GM10266 (cell line): ENCODE measurements at regions not wholly inside any gene's neighbourhood (a gene's known extent, or its start where the extent isn't known, plus 50 kb on each side); places are given as distances from the start of the nearest gene placed in this dataset.

Experiments
- DNase-seq: peaks from one replicate; pipeline ENCODE4 v3.0.0; 2012; ENCODE audit errors: extremely low spot score
- TF ChIP-seq, protein P1 (sequence below): IDR thresholded peaks from 2 replicates; pipeline ENCODE4 v1.5.1; 2012; ENCODE audit warnings: mild to moderate bottlenecking, low read depth; ENCODE audit not compliant: control insufficient read depth, insufficient read depth; ENCODE audit errors: missing control alignments

DNA sequence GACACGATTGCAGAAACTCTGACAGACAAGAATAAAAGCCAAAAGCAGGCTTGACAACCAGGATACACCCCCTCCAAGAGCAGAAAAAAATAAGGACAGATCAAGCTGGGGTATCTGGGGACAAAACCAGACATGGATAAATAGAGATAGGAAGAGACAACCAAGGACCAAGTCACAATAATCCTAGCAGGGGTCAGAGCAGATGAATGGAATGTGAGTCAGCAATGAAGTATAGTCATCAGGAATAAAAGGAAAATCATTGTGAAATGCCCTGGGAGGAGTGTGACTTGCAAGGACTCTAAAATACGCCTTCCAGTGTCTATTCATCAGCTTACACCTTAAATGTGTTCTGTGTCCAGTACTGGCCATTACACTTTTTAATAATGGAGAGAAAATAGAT is 206.8 kb downstream of the CAAP1 start:
- TF ChIP-seq, protein P1, sequence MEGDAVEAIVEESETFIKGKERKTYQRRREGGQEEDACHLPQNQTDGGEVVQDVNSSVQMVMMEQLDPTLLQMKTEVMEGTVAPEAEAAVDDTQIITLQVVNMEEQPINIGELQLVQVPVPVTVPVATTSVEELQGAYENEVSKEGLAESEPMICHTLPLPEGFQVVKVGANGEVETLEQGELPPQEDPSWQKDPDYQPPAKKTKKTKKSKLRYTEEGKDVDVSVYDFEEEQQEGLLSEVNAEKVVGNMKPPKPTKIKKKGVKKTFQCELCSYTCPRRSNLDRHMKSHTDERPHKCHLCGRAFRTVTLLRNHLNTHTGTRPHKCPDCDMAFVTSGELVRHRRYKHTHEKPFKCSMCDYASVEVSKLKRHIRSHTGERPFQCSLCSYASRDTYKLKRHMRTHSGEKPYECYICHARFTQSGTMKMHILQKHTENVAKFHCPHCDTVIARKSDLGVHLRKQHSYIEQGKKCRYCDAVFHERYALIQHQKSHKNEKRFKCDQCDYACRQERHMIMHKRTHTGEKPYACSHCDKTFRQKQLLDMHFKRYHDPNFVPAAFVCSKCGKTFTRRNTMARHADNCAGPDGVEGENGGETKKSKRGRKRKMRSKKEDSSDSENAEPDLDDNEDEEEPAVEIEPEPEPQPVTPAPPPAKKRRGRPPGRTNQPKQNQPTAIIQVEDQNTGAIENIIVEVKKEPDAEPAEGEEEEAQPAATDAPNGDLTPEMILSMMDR = no peak
- no peak for DNase-seq

DNA sequence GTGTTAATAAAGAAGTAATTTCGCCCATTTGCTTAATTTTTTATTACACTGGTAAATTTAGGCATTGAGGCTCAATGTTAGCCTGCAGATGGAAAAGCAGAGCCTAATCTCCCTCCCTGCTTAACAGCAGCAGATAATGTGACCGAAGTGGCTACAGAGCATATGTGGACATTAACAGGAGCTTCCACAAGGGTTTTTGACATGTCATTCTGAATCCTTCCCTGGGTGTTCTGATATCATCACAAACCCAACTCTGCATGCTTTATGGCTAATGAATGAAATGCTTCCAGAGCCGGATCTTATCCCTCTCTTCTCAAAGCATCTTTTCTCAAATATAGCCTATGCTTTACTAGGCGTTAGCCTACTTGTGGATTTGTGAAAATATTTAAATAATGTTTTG is 208.6 kb downstream of the CAAP1 start:
- no peak for DNase-seq
- TF ChIP-seq, protein P1 = no peak

DNA sequence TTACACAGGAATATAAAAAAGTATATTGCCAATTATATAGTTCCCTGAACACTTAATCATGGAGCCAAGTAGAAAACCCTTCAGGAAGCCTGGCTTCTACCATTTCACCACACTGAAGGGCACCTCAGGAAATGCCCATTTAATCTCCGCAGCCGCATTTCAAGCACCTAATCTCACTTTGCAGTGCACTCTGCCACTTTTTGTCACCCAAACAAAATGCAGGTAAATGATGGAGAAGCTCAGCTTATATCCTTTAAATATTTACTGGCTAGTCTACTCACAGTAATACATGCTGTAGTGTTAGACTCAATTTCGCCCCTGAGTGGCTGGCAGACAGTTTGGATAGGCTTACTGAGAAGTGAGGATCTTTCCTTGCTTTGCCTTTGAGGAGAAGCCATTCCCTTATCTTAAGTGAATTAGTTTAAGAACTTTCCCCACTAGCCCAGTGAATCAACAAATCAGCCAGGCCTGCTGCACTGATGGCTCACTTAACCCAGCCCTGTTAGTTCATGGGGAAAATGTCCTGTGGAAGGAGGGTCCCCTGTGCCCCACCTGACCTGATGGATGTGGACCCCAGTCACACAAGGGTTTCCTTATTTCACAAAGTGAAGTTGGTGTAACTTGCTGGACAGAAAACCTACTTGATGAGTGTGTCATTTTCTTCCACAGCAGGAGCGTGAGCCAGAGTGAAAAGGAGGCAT is 209.7 kb downstream of the CAAP1 start:
- TF ChIP-seq, protein P1 = no peak
- DNase-seq = no peak

DNA sequence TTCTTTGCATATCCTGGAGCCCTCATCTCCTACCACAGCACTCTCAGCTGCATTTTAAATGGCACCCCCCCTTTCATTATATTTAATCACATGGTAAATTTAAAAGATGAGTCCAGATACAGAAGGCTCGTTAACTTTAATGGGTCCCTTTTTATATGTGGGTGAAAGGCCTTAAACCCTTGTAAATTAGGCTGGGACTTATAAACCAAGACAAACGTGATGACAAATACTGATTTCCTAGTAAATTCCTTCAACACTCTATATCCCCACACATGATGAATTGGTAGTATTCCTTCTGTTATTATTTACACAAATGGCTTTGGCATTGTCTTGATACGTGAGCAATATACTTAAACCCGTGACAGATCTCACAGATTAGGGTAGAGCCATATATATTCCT is 210.6 kb downstream of the CAAP1 start:
- TF ChIP-seq, protein P1 = no peak
- DNase-seq = no peak

DNA sequence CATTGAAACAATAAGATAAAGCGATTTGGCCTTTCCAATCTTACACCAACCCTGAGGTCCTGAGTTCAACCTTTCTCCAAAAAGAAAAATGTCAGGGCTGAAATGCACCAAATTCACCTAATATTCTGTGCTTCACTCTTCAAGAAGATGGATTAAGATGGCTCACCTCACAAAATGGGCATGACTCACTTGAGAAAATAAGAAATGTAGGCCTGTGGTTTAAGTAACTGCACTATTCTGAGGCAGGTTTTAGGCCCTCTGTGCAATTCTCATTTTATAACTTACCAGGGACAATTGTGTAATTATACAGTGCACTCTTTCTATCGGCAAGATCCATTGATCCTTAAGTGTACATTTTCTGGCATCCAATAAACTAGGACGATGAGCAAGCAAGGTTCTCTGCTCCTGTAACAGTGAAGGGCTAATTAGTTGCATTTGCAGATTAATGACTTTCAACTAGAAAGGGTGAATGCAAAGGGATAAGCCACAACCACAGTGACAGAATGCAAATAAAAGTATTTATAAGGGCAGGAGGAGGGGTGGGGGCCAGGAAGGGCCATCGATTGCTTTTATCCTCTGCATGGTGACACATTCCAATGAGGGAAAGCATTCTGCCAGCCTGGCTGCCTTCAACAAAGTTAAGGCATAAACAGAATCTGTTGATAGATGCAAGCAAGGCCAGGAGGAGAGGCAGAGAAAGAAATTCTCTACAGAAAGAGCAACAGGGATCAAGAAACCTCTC is 214.5 kb downstream of the CAAP1 start:
- TF ChIP-seq, protein P1 = no peak
- DNase-seq = no peak

DNA sequence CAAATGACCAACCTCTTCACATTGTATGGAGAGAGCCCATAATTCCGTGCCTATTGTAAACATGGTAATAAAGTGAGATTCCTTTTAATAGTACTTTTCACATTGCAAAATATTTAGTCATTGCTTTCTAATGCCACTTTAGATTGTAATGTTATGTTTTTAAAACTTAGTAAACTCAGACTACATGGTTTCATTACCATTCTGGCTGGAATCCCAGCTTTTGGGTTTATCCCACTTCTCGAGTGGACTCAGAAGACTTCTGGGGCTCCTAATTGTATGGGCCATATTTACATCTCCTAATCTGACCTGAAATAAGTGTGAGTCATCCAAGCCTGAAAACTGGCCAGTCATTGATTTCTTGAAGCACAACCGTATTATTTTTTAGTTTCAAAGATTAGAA is 217.6 kb downstream of the CAAP1 start:
- TF ChIP-seq, protein P1 = no peak
- no peak for DNase-seq

DNA sequence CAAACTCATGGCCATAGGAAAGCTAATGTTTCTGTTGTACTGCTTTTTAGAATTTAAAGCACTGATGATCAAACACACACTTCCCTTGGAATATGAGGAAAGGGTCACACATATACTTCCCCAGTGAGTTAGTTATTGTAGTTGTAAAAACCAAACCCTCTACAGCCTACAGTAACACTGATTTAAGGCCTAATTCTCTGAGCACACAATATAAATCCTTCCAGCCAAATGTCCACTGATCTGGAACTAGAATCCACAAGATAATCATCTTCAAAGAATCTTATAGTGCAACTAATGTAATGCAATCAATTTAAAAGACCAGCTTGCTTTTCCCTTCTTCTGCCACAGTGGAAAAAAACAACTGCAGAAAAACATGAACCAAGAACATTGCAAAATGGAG is 219.3 kb downstream of the CAAP1 start:
- TF ChIP-seq, protein P1 = no peak
- DNase-seq = no peak
